NCI-H524 treated with DMSO at 0.1 percent for 48 hours (cell line): ENCODE measurements at regions not wholly inside any gene's neighbourhood (a gene's known extent, or its start where the extent isn't known, plus 50 kb on each side); places are given as distances from the start of the nearest gene placed in this dataset.
"Not testable (repeated sequence)": the region's sequence is repeated elsewhere in the genome, so short reads cannot be mapped to it uniquely, and the experiment has no call there.

Experiments used
- DNase-seq: peaks from one replicate; lab custom pipeline; 2025; lab: John Stamatoyannopoulos, UW

GRCh38 chr3:186454881-186455703 lies 89.1 kb downstream of the CRYGS start:
- no peak for DNase-seq

DNA sequence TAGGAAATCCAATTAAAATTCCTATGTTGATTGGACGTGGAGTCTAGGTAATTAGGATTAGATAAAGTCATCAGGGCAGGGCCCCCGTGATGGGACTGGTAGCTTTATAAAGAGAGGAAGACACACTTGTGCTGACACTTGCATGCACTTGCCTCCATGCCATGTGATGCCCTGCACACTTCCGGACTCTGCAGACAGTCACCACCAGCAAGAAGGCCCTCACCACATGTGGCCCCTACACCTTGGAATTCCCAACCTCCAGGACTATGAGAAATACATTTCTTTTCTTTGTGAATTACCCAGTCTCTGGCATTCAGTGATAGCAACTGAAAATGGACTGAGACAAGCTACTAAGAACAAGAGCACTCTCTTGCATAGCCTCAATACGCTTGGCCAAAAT lies 90.6 kb downstream of the CRYGS start:
- DNase-seq = no peak

GRCh38 chr3:186452517-186452916 lies 90.5 kb upstream of the DGKG start:
- no peak for DNase-seq

DNA sequence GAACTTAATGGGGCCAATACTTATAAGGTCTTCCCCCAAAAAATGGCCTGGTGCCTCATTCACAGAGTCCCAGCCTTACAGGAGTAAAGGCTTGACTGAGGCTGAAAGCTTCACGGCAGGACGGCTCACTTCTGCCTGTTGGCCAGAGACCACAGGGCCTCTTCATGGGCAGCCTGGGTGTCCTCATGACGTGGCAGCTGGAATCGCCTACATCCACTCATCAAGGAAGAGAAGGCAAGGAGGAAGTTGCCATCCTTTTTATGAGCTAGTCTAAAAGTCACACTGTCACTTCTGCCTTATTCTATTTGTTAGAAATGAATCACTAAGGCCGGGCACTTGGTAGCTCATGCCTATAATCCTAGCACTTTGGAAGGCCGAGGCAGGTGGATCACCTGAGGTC lies 89.3 kb upstream of the DGKG start:
- DNase-seq = no peak

- no peak for DNase-seq
Observed at GRCh38 chr3:186444974-186445373, 82.9 kb upstream of the DGKG start.

- DNase-seq = no peak
Observed at GRCh38 chr3:186444288-186444687, 82.3 kb upstream of the DGKG start.

GRCh38 chr3:186442979-186443378 lies 80.9 kb upstream of the DGKG start:
- DNase-seq = not testable (repeated sequence)

DNA sequence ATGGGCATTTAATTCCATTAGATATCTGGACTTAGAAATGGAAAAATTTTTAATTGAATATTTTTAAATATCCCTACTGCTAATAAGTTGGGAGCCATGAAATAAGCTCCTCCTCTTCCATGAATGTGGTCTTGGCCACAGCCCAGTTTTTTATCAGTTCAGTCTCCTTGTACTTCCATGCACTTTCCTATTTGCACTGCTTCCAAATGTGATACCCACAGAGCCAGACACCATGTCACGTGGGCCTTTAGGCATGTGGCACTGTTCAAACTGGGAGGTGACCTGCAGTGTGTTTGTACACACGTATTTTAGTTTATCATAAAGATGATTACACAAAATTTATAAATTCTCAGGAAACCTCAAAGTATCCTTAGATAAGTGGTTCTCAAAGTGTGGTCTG lies 80.1 kb upstream of the DGKG start:
- no peak for DNase-seq

GRCh38 chr3:186440891-186441290 lies 78.9 kb upstream of the DGKG start:
- DNase-seq = no peak

GRCh38 chr3:186439725-186440124 lies 77.7 kb upstream of the DGKG start:
- no peak for DNase-seq

GRCh38 chr3:186435332-186435731 lies 73.3 kb upstream of the DGKG start:
- not testable (repeated sequence) for DNase-seq

DNA sequence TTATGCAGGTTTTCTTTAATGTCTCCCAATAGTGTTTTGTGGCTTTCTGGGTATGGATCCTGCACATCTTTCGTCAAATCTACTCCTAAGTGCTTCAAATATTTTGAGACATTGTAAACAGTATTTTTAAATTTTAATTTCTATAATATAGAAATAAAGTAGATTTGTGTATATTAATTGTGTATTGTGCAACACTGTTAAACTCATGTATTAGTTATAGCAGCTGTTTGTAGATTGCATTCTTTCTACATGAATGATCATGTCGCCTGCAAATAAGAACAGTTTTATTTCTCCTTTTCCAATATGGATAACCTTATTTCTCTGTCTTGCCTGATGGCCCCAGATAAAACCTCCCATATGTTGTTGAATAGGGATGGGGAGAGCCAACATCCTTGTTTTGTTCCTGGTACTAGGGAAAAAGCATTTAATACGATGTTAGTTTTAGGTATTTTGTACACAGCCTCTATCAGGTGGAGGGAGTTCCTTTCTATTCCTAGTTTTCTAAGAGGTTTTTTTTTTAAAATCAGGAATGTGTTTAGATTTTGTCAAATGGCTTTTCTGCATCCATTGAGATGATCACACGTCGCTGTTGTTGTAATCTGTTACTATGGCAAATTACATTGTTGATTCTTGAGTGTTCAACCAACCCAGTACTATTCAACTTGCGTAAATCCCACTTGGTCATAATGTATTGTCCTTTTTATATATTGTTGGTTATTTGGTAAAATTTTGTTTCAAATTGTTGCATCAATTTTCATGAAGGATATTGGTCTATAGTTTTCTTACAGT lies 71.1 kb upstream of the DGKG start:
- DNase-seq = no peak

DNA sequence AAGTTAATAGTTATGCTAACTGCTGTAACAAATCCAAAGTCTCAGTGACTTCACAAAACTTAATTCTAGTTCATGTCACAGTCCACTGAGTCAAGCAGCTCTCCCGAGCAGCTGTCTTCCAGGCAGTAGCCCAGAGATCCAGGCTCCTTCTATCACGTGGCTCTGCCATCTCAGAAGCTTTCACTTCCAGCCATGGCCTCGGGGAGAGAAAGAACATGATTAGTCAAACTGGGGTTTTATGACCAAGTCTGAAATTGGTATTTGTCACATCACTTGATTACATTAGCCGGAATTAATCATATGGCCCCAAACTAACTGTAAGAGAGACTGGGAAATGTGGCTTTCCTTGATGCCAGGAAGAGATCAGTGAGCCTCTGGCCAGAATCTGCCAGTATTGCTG lies 70.2 kb upstream of the DGKG start:
- no peak for DNase-seq

DNA sequence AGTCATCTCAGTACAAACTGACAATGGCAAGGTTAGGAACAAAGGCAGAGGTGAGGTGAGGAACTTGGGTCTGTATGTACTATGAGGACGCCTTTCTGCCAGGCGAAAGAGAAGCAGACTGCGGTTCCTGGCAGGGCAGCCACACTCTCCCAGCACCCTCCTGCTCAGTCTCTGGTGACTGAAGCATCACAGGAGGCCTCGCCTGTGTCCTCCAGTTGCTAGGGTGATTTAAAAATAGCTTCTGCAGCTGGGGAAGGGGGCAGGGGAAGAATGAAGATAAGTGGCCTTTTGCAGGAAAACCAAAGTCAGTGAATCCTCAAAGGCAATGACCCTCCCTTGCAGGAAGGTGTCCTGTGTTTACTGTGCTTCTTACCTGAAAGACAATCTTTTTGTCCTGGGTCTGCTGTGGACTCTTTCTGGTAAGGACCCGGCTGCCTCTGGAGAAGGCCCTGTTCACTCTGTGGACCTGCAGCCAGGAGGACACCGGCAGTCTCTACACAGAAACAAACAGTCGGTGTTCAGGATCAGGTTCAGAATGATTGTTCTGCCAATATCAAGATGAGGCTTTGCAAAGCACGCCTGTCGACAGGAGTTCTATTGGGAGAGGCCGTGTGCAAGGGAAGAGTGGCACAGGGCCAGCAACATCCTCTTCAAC lies 65.7 kb upstream of the DGKG start:
- no peak for DNase-seq

DNA sequence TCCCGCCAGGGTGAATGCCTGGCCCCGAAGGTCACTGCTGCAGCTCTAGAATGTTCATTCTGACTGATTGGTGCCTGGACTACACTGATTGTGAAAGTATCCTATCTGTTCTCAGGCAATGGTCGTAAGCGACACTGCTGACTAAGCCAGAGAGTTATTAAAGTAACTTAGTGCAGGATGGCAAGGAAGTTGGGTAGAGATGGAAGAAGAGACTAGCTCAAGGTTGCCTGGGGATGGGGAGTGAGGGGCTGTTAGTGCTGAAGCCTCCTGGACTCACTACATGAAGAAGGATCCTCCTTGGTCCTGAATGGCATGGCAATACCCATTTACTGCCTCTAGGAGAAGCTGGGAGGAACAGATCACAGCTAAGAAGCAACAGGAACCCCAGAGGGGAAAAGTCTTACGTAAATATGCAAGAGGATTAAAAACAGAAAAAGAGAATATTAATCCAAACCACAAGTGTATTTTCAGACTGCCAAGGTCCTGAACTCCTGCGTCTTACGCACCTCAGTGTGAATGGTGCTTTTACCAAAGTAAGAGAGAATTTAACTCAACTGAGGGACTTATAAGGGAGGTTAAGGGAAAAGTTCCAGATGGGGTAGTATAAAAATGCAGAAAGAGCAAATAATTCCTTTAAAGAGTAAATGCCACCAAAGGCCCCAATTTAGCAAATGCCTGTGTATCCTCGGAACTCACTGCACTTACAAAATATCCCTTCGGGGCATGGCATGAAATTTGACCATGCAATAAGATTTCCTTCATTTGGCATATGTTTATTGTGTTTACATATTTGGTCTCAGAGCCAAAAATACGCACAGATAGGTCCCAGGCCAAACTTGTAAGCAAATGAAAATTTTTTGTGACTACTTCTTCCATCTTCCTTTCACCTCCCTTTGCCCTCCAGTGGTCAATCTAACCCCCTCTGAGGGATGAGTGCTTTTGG lies 64.0 kb upstream of the DGKG start:
- DNase-seq = no peak

- no peak for DNase-seq
Observed at GRCh38 chr3:186421946-186422345, 59.9 kb upstream of the DGKG start.

GRCh38 chr3:186418671-186419145 lies 56.7 kb upstream of the DGKG start:
- DNase-seq = no peak

GRCh38 chr3:186417791-186418190 lies 55.8 kb upstream of the DGKG start:
- DNase-seq = no peak

DNA sequence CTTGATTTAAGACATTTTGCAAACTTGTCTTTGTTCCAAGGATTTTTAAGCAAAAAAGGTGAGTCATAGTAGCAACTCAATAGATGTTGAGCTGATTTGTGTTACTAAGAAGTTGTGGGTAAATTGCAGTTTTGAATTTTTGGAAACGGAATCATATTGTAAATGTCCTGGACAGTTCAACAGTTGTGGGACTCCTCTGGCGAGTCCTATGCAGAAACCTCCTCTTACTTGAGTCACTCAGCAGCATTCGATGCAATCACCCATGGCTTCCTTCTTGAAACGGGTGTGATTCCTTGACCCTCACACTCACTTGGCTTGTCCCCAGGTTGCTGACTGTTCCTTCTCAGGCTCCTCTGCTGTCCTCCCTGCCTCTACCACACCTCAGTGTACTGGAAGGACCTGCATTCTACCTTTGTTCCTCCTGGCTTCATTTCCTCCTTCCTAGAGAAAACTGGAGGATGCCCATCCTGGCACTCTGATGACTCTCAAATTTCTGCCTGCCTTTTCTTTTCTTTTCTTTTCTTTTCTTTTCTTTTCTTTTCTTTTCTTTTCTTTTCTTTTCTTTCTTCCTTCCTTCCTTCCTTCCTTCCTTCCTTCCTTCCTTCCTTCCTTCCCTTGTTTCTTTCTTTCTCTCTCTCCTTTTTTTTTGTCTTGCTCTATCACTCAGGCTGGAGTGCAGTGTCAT lies 52.8 kb upstream of the DGKG start:
- no peak for DNase-seq

- no peak for DNase-seq
Observed at GRCh38 chr3:186413615-186414415, 51.8 kb upstream of the DGKG start.
